ENCODE measurements at regions not wholly inside any gene's neighbourhood (a gene's known extent, or its start where the extent isn't known, plus 50 kb on each side); places are given as distances from the start of the nearest gene placed in this dataset.

DNA sequence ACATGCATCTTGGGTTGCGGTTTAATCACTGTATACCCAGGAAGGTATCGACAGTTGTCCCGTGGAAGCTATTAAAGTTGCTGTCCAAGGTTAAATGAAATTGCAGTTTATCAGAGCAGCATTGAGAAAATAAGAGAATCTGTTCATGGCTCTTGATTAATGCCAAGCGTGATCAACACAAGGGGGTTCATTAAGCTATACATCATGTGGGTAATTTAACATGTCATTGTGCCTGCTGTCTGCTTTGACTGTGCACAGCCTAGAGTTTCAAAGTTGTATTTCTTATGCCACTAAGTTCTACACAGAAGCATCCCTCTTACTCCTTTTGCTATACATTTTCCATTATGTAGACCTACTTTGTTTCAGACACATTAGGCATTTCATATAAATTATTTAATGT lies 74.8 kb upstream of the SP8 start:
- TF ChIP-seq, protein P1, sequence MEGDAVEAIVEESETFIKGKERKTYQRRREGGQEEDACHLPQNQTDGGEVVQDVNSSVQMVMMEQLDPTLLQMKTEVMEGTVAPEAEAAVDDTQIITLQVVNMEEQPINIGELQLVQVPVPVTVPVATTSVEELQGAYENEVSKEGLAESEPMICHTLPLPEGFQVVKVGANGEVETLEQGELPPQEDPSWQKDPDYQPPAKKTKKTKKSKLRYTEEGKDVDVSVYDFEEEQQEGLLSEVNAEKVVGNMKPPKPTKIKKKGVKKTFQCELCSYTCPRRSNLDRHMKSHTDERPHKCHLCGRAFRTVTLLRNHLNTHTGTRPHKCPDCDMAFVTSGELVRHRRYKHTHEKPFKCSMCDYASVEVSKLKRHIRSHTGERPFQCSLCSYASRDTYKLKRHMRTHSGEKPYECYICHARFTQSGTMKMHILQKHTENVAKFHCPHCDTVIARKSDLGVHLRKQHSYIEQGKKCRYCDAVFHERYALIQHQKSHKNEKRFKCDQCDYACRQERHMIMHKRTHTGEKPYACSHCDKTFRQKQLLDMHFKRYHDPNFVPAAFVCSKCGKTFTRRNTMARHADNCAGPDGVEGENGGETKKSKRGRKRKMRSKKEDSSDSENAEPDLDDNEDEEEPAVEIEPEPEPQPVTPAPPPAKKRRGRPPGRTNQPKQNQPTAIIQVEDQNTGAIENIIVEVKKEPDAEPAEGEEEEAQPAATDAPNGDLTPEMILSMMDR (IDR thresholded peaks at IDR 0.05) = no peak
- TF ChIP-seq POLR2AphosphoS5 (IDR thresholded peaks at IDR 0.05) (no peak), EP300 (IDR thresholded peaks at IDR 0.05) (no peak)

Data from suprapubic skin (tissue), 4 donors.